DOHH2 (cell line): ENCODE measurements at regions not wholly inside any gene's neighbourhood (a gene's known extent, or its start where the extent isn't known, plus 50 kb on each side); places are given as distances from the start of the nearest gene placed in this dataset.

ENCODE experiments used
- H3F3A ChIP-seq: fragments of 200-600 bp; sonication (generic), shearing (Covaris generic); 2 replicates; pipeline ENCODE4 v1.6.0; 2016; ENCODE audit warnings: antibody characterized with exemption, mild to moderate bottlenecking; ENCODE audit not compliant: control insufficient read depth, insufficient read depth
- H3K27ac ChIP-seq: fragments of 200-600 bp; sonication (generic); 2 replicates; pipeline ENCODE4 v1.5.1; 2014; ENCODE audit warnings: low read depth, mild to moderate bottlenecking, low read length, moderate library complexity
- H3K27me3 ChIP-seq: fragments of 200-600 bp; sonication (generic); 2 replicates; pipeline ENCODE4 v1.6.1; 2014; ENCODE audit warnings: mild to moderate bottlenecking, low read length, mixed read lengths; ENCODE audit not compliant: control insufficient read depth
- H3K36me3 ChIP-seq: fragments of 200-600 bp; sonication (generic); 2 replicates; pipeline ENCODE4 v1.6.1; 2014; ENCODE audit warnings: mild to moderate bottlenecking, low read length, moderate library complexity, mixed read lengths; ENCODE audit not compliant: control insufficient read depth
- H3K4me1 ChIP-seq: fragments of 200-600 bp; sonication (generic); 2 replicates; pipeline ENCODE4 v1.6.1; 2014; ENCODE audit warnings: mild to moderate bottlenecking, low read length, mixed read lengths; ENCODE audit not compliant: control insufficient read depth
- H3K4me2 ChIP-seq: fragments of 200-600 bp; sonication (generic); 2 replicates; pipeline ENCODE4 v1.6.0; 2014; ENCODE audit warnings: mild to moderate bottlenecking, low read length, moderate library complexity
- H3K4me3 ChIP-seq: fragments of 200-600 bp; sonication (generic); 2 replicates; pipeline ENCODE4 v1.5.1; 2014; ENCODE audit warnings: mild to moderate bottlenecking, low read length, mixed read lengths
- H3K79me2 ChIP-seq: fragments of 200-600 bp; sonication (generic); 2 replicates; pipeline ENCODE4 v1.6.1; 2014; ENCODE audit warnings: mild to moderate bottlenecking, low read length, mixed read lengths; ENCODE audit not compliant: control insufficient read depth
- H3K9me2 ChIP-seq: fragments of 200-600 bp; sonication (generic); replicated peaks from 2 replicates; pipeline ENCODE4 v1.6.1; 2014; ENCODE audit warnings: mild to moderate bottlenecking, low read length, mixed read lengths; ENCODE audit not compliant: control insufficient read depth
- H3K9me3 ChIP-seq: fragments of 200-600 bp; sonication (generic); 2 replicates; pipeline ENCODE4 v1.6.1; 2014; ENCODE audit warnings: antibody characterized with exemption, low read length, mixed read lengths; ENCODE audit not compliant: control insufficient read depth, insufficient read depth
- H4K20me1 ChIP-seq: fragments of 200-600 bp; sonication (generic); 2 replicates; pipeline ENCODE4 v1.6.0; 2014; ENCODE audit warnings: low read depth, mild to moderate bottlenecking, antibody characterized with exemption, low read length, moderate library complexity; ENCODE audit not compliant: control insufficient read depth, insufficient read depth
- EZH2phosphoT487 ChIP-seq: fragments of 200-600 bp; sonication (generic); IDR thresholded peaks from 2 replicates; pipeline ENCODE4 v1.6.1; 2017; ENCODE audit warnings: borderline replicate concordance, mild to moderate bottlenecking, antibody characterized with exemption, low read length, moderate library complexity, mixed read lengths
- TF ChIP-seq, protein P1 (sequence below): fragments of 200-600 bp; sonication (generic); IDR thresholded peaks from one replicate; pipeline ENCODE4 v1.5.1; 2014; ENCODE audit warnings: antibody characterized with exemption, mild to moderate bottlenecking, low read depth, low read length; ENCODE audit not compliant: poor library complexity, severe bottlenecking

DNA sequence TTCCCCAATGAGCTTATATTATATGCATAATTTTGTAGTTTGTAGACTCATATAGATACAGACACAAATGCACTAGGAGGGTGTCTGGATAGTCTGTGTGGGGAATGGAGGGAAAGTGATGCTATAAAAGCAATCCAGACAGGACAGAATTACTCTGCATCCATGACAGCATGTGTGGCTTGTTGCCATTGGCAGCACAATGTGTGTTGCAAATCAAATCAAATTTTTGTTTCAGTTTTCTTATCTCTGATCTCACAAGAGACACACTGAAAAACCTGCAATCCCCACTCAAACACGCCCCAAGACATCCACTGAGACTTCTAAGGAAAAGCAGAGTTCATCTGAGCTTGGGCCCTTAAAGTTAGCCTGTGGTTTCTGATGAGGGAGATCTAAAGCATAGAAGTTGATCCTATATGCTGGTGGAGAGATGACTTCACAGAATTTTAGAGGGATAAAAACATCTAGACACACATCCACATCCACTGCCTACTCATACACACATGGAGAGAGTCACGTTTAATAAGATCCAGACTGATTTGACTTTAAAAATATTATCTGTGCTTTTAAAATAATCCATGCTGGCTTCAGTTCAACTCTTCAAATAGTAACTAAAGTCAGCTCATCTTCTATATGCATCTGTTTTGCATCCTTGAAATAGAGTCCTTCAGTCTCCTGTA is 313.0 kb upstream of the PLXNA2 start:
- Histone ChIP-seq H3K36me3 (no peaks in the 10 kb centered on the region), H3K27me3 (no peaks in the 10 kb centered on the region), H3K9me3 (no peaks in the 10 kb centered on the region), H3K4me2 (no peak overlapping the region), H3F3A (no peaks in the 10 kb centered on the region), H3K27ac (no peak overlapping the region), H3K4me3 (no peak overlapping the region), H4K20me1 (no peaks in the 10 kb centered on the region), H3K4me1 (no peaks in the 10 kb centered on the region), H3K9me2 (no peaks in the 10 kb centered on the region), H3K79me2 (no peaks in the 10 kb centered on the region)
- TF ChIP-seq EZH2phosphoT487, result no peak

DNA sequence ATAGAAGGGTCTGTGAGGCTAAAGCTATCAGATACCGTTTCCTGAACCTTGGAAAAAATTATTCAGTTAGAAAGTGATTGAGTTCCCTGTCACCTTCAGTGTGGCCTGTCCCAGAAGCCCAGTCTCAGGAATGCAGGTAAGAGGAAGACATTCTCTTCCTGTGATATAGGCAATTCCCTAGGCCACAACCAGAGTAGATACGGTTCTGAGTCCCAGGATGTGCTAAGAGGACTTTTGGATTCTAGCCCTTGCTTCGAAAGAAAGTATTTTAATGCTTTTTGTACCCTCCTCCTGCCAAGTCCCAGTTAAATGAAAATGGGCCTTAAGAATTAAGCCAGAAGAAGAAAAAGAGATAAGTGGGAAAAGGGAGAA is 313.5 kb upstream of the PLXNA2 start:
- Histone ChIP-seq H3K27me3 (no peaks in the 10 kb centered on the region), H3K4me3 (no peak overlapping the region), H3K4me1 (no peaks in the 10 kb centered on the region), H3K79me2 (no peaks in the 10 kb centered on the region), H3K4me2 (no peak overlapping the region), H3K36me3 (no peaks in the 10 kb centered on the region), H4K20me1 (no peaks in the 10 kb centered on the region), H3K9me3 (no peaks in the 10 kb centered on the region), H3K9me2 (no peaks in the 10 kb centered on the region), H3F3A (no peaks in the 10 kb centered on the region), H3K27ac (no peak overlapping the region)
- TF ChIP-seq, protein P1, sequence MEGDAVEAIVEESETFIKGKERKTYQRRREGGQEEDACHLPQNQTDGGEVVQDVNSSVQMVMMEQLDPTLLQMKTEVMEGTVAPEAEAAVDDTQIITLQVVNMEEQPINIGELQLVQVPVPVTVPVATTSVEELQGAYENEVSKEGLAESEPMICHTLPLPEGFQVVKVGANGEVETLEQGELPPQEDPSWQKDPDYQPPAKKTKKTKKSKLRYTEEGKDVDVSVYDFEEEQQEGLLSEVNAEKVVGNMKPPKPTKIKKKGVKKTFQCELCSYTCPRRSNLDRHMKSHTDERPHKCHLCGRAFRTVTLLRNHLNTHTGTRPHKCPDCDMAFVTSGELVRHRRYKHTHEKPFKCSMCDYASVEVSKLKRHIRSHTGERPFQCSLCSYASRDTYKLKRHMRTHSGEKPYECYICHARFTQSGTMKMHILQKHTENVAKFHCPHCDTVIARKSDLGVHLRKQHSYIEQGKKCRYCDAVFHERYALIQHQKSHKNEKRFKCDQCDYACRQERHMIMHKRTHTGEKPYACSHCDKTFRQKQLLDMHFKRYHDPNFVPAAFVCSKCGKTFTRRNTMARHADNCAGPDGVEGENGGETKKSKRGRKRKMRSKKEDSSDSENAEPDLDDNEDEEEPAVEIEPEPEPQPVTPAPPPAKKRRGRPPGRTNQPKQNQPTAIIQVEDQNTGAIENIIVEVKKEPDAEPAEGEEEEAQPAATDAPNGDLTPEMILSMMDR, result no peak
- no peak for TF ChIP-seq EZH2phosphoT487

DNA sequence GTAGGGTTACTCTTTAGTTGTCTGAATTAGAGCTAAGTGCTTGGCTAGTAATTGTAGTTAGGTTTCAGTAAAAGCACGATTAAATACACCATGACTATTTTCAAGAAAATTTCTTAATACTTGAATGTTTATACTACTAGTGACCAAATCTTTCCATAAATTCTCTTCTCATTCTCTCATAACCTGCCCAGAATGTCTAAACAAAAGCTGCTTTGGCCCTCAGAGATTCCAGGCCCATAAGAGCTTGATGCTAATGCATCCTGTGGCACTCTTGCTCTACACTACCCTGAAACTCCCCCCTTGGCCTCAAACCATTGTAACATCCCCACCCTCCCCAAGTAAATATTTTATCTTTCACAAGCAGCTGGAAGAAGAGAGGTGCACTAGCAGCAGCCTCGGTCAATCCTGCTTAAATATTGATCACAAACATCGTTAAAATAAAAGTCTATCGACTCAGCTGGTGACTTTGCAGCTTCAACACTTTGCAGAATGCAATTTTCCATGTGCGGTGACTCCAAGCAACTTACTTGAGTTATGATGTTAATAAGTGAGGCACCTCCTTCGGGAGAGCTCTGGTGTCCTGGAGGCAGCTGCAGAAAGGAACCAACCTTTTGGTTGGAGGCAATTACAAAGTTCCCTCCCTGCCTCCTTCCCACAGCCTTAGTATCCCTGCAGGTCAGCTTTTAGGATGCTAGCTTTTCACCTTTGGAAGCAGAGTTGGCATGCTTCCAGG is 315.6 kb upstream of the PLXNA2 start:
- Histone ChIP-seq H3K4me2 (no peak overlapping the region), H3K4me3 (no peak overlapping the region), H3K9me3 (no peaks in the 10 kb centered on the region), H4K20me1 (no peaks in the 10 kb centered on the region), H3K36me3 (no peaks in the 10 kb centered on the region), H3F3A (no peaks in the 10 kb centered on the region), H3K27ac (no peak overlapping the region), H3K27me3 (no peaks in the 10 kb centered on the region), H3K79me2 (no peaks in the 10 kb centered on the region), H3K4me1 (no peaks in the 10 kb centered on the region), H3K9me2 (no peaks in the 10 kb centered on the region)
- TF ChIP-seq, protein P1, result no peak
- TF ChIP-seq EZH2phosphoT487, result no peak
